Left lobe of liver (tissue), 2 donors: ENCODE measurements at regions not wholly inside any gene's neighbourhood (a gene's known extent, or its start where the extent isn't known, plus 50 kb on each side); places are given as distances from the start of the nearest gene placed in this dataset.
"Not testable (repeated sequence)": the region's sequence is repeated elsewhere in the genome, so short reads cannot be mapped to it uniquely, and the experiment has no call there.

Source experiments
- ATAC-seq: fragments of 200-7000 bp; cut with Tn5 transposase; one replicate; pipeline ENCODE4 v1.9.1; 2020; ENCODE audit warnings: mild to moderate bottlenecking, moderate library complexity
- DNase-seq: peaks from one replicate; pipeline ENCODE4 v3.0.0-alpha.2; 2020; ENCODE audit warnings: low spot score
- donor health status: DM: no; HTN: no; CAD: no; lungs with moderate emphysema.
- donor health status: DM: no; HTN: yes; CAD: no.

DNA sequence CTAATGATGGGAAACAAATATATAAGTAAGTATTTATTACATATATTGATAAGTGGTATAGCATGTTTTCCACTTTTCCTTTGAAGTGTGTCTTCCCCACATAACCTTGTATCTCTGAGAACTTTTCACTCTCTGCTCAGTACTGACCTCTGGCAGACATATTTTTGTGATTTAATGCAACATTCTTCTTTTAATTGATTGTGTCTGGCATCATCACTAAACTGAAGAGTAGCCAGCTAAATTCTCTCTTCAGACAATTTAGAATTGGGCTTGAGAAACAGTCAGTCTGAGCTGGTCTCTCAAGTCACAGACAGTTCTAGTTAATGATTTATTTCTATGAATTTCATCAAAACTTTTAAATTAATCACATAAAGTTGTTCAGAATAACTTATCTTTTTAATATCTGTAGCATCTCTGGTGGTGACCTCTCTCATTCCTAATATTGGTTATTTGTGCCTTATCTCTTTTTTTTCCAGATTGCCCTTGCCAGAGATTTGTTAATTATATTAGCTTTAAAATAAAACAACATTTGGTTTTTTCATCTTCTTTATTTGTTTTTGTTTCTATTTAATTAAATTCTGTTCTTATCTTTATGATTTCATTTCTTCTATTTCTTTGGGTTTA, 230.0 kb upstream of the VLDLR start:
- not testable (repeated sequence) for DNase-seq, ATAC-seq

DNA sequence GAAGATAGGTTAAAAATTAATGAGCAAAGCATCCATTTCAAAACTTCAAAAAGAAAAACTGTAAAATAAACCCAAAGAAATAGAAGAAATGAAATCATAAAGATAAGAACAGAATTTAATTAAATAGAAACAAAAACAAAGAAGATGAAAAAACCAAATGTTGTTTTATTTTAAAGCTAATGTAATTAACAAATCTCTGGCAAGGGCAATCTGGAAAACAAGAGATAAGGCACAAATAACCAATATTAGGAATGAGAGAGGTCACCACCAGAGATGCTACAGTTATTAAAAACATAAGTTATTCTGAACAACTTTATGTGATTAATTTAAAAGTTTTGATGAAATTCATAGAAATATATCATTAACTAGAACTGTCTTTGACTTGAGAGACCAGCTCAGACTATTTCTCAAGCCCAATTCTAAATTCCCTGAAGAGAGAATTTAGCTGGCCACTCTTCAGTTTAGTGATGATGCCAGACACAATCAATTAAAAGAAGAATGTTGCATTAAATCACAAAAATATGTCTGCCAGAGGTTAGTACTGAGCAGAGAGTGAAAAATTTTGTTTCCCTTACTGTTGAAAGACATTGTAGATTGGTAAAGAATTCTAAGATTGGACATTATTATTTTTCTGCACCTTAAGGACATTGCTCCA, 227.4 kb upstream of the VLDLR start:
- DNase-seq, ATAC-seq: not testable (repeated sequence)

DNA sequence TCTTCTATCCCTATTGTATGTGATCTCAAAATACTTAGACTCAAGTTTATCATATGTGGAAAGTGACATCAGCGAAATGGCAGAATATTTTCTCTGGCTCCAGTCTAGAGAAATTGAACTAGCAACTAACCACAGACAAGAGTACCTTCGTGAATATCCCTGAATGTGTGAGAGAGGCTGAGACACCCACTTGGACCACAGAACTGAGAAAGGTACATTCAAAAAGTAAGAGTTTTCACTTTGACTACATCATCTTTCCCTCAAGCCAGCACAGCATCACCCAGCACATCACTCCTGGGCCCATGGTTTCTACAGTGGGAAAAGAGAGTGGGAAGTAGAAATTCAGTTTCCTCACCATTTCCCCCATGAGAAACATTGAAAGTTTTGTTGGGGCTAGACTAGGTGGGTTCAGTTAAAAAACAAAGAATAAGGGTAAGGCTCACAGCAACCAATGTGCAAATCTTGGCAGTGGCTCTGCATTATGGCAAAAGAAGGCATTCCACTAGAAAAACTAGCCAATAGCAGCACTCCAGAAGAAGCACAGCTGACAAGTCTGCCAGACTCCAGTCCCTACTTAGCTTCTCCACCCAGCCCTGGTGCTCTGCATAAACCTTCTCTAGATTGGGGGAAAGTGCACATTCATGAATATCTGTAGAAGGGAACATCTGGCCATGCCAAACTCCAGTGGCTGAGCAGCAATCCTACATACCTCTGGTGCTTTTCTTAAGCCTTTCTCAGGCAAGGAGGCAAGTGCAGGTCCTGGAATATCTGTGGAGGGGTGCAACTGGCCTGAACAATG, 225.6 kb upstream of the VLDLR start:
- ATAC-seq (no peak), DNase-seq (no peak)

DNA sequence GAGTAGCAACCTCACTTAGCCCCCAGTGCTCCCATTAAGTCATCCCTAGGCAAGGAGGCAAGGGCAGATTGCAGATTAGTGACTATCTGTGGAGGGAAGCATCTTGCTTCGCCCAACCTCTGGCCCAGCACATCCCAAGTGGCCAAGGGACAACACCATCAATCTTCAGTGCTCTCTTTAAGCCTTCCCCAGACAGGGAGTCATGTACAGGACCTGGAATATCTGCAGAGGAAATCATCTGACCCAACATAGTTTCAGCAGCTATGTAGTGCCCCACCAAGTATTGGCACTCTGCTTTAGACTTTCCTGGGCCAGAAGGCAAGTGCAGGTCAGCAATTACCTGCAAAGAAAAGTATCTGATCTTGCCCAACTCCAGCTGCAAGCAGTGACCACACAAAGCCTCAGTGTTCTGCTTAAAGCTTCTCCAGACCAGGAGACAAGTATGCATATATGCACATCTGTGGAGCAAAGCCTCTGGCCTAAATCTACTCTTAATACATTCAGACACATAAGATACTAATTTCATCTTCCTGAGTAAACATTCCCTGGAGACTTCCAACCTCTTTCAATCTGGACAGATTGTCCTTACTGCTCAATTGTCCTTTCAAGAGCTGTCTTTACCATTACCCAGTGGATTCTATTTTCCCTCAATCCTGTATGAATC, 224.8 kb upstream of the VLDLR start:
- ATAC-seq (no peak), DNase-seq (no peak)

DNA sequence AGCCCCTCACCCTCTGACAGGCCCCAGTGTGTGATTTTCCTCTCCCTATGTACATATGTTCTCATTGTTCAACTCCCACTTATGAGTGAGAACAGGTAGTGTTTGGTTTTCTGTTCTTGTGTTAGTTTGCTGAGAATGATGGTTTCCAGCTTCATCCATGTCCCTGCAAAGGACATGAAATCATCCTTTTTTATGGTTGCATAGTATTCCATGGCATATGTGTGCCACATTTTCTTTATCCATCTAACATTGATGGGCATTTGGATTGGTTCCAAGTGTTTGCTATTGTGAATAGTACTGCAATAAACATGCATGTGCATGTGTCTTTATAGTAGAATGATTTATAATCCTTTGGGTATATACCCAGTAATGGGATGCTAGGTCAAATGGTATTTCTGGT, 223.7 kb upstream of the VLDLR start:
- DNase-seq = not testable (repeated sequence)

DNA sequence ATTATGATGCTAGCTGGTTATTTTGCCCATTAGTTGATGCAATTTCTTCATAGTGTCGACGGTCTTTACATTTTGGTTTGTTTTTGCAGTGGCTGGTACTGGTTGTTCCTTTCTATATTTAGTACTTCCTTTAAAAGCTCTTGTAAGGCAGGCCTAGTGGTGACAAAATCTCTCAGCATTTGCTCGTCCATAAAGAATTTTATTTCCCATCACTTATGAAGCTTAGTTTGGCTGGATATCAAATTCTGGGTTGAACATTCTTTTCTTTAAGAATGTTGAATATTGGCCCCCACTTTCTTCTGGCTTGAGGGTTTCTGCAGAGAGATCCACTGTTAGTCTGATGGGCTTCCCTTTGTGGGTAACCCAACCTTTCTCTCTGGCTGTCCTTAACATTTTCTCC, 219.8 kb upstream of the VLDLR start:
- not testable (repeated sequence) for ATAC-seq, DNase-seq

More for the DNA sequence above, 223.7 kb upstream of the VLDLR start:
- not testable (repeated sequence) for ATAC-seq

DNA sequence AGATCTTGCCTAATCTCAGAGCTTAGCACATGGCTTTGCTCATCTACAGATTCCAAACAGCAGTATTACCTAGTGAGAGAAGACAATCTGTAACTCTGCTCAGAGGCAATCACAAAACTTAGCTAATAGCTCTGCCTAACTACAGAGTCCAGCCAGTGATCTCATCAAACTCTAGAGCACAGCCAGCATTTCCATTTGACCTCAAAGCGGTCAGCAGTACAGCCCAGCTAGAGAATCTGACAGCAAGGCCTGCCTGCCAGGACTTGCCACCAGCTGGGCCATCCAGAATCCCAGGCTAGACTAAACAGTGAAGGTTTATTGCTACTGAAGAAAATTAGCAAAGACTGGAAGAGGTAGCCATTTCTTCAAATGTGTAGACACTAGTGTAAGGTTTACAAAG, 217.9 kb upstream of the VLDLR start:
- ATAC-seq (peak; percentile 96), DNase-seq (no peak)

DNA sequence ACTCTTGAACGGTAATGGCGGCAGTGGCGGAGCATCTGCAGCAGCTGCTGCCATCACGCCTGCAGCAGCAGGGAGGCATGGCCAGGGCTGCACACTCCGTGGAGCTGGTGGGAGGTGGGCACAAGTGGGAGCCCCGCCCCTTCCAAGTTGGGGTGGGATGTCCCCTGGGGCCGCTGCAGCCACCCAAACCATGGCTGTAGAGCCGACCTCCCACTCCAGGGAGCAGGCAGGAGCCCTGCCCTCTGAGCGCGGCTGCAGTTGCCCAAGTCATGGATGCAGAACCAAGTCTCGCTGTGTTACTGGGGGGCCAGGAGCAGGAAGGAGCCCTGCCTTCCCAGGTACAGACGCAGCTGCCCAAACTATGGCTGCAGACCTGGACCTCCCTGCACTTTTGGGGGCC, 215.3 kb upstream of the VLDLR start:
- DNase-seq = no peak

DNA sequence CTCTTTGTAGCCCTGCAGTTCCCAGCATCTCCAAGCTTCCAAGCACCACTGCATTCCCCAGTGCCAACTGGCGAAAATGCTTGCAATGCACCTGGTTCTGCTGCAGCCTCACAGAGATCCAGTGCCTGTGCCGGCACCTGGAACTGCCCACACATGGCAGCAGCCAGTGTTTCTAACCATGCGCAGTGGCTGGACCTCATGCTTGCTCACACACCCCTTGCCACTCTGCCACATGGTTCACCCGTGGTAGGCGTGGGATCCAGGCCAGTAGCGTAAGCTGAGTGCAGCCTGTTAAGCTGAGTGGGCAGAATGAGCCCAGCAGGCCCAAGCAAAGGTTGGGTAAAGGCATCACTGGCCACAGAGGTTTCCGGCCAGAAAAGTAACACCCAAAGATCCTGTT, 214.1 kb upstream of the VLDLR start:
- DNase-seq = no peak
- ATAC-seq = no peak

More for the DNA sequence above, 215.3 kb upstream of the VLDLR start:
- no peak for ATAC-seq

DNA sequence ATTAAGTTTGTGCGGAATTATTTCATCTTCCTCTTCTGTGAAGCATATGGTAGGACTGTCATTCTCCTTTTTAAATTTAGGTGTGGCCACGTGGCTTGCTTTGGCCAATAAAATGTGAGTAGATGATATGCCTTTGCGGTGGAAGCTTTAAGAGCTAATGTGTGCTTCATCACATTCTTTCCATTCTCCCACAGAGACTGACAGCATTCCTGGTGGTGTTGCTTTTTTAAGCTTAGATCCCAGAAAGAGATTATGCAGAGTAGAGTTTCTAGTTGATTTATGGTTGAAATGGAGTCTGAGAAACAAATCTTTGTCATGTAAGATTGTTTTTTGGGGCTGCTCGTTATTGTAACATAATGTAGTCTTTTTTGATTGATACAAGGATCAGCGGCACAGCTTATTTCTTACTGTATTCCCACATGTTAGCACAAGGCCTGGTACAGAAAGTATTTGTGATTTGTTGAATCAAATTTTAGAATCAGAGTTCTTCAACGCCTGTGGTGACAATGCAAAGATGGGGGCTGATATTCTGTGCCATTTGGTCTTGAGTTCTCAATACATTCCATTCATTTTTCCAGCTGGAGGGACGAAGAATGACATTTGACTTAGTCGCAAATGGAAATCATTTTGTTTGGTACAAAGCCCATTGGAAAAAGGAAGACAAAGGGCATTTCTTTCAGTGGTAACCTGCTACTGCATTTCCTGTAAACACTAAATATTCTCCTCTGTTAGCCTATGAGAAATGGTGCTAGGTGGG, 209.9 kb upstream of the VLDLR start:
- ATAC-seq = no peak

DNA sequence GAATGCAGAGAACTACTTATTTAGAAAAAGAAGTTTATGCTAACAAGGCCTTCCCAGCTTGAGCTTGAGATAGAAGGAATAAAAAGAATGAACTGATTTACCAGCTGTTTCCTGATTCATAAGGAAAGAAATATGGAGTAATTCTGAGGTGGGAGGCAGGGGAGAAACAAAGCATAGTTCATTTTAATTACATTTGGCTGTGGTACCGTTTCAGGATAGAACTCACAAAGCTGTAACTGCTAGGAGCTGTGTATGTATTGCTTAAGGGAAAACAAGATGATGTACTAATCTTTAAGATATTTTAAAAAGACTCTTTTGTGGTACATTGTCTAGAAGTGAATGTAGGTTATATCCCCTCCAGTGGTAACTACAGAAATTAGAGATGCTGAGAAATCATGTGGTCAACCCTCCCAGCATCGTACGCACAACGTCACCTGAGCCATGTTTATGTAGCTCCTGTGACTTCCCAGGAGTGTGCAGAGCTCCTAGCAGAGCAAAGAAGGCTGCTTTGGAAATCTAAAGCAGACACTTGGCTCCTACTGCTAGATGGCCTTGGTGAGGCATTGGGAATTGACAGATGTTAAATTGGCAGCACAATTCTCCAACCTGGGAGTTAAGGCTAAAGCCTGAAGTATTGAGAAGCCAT, 208.3 kb upstream of the VLDLR start:
- ATAC-seq (no peak), DNase-seq (no peak)

More for the DNA sequence above, 209.9 kb upstream of the VLDLR start:
- DNase-seq = no peak

DNA sequence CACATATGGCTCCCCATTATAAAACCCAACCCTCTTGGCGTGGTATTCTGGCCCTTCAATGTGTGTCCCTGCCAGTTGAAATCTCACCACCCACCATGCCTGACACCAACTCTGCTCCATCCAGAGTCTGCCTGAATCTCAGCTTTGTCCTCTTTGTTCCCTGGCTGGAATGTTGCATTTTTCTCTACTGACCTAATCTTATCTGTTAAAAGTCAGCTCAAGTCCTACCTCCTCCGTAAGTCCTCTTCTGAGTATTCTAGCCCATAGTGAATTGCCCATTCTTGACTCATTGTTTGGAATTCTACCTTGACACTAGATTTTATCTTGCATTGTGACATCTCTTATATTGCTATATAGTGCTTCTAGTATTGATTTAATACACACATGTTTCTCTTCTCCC, 207.1 kb upstream of the VLDLR start:
- DNase-seq (no peak), ATAC-seq (no peak)

DNA sequence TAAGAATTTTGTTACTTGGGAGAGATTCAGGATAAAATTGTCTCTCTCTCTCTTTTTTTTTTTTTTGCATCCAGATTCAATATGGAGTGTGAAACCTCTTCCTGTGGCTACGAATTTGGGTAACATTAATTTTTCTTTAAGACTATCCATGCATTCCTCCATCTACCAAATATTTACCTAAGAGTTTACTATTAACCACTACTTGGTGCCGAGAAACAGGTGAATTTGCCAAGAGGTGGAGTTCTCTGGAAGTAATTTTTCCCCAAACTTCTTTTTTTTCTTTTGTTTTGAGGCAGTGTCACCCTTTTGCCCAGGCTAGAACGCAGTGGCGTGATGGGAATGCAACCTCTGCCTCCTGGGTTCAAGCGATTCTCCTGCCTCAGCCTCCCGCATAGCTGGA, 206.3 kb upstream of the VLDLR start:
- ATAC-seq = peak; percentile 62
- no peak for DNase-seq

DNA sequence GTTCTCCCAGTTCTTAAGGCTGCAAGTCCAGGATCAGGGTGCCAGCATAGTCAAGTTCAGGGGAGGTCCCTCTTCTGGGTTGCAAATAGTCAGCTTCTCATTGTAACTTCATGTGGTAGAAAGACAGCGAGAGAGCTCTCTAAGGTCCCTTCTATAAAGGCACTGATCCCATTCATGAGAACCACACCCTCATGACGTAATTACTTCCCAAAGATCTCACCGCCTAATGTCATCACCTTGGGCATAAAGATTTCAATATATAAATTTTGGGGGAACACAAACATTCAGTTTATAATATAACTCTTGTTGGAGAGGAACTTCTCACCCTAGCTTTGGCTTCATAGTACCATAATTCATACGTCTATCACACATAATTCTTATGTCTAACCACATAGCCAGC, 203.9 kb upstream of the VLDLR start:
- ATAC-seq (no peak), DNase-seq (no peak)

DNA sequence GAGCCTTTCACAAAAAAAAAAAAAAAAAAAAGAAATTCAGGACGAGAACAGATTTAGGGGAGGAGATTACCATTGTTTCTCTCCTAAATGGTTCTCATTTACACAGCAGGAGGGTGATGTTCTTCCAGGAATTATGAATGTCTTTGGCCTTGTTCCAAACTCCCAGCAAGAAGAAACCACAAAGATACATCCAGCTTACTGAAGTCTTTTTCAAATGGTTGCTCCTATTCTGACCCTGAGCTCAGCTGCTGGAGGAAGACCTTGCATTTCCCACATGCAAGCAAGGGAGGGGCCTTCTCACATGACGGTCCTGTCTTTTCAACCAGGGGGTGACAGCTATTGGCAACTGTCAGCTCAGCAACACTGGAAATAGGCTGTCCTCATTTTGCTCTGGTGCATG, 203.0 kb upstream of the VLDLR start:
- DNase-seq (no peak), ATAC-seq (no peak)

DNA sequence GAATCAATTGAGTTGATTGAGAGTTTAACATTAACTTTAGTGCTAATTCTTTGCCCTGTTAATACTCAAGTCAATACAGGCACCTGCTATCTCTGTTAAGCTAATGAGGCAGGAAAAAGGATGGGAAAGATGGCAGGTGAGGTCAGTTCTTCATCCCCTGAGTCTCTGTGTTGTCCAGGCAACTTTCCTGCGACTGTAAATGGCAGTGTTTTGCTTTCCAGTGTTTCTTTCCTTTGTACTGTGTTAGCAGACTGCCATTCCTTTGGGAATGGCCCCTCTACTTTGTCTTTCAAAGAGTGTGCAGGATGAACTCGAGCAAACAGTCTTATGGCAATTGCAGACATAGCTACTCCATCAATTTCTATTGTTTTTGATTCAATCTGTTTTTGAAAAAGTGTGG, 202.2 kb upstream of the VLDLR start:
- DNase-seq (no peak), ATAC-seq (no peak)

DNA sequence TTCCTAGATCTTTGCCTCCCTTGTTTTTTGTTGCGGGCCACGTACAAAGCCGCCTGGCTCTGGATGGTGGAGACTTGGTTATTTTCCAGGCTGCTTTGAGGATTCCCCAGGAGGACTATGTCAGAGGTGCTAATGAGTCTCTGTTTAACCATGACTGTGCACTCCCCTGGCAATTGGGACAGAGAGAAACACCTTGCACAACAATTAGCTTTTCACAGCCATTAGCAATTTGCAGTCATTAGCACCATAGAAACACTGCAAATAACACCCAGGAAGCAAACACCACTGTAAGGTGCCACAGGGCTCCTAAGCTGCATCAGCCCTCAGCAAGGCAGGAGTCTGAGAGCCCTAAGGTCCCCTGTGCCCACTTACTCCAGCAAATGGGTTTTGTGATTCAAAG, 201.0 kb upstream of the VLDLR start:
- DNase-seq (no peak), ATAC-seq (no peak)

DNA sequence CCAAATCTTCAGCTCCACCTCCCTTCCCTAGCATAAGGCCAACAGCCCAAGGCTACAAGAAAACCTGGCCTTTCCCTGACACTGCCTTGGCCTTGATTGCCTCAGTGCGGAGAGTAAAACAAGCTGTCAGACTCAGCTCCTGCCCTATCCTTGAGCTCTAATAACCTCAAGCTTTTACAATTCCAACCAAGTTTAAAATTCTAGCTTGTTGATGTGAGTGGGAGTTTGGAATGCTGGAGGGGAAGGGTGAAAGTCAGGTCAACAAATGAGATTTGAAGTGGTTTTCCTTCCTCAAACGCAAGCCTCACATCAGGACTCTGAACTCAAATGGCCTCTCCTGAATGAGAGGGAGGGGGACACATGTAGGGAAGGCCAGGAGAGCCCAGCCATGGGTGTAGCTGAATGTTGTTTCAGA, 197.0 kb upstream of the VLDLR start:
- DNase-seq (no peak), ATAC-seq (no peak)

DNA sequence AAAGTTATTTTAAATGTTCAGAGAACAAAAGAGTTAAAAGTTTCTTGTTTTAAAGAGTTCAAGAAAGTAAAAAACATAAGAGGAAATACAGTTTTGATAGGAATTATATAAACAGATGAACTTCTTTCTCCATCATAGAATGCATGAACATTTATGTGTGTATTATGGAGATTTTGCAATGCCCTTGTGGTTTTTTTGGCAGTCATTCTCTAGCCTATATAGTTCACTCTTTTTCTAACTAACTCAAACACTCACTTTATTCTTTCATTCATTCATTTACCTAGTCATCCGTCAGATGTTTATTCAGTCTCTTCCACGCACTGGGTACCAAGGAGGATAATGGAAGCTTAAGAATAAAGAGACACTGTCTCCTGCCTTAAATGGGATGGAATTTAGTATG, 195.9 kb upstream of the VLDLR start:
- DNase-seq (no peak), ATAC-seq (no peak)
